ENCODE measurements at regions not wholly inside any gene's neighbourhood (a gene's known extent, or its start where the extent isn't known, plus 50 kb on each side); places are given as distances from the start of the nearest gene placed in this dataset.

DNA sequence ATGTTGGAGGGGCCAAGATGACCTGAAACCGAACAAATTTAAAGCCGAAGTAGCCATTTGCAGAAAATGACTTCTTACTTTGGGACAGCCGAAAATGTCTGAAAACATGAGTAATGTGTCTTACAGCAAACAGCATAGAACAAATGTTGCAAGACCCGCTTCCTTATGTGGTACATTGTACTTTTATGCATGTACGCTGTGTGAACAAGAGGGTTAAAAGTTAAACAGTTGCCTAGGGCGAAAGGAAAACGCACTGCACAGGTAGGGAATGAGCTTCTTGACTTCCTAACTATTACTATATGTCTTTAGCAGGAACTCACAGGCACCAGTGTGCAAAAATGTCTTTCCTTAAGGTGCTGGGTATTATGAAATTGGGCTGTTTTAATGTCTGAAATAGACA, 303.5 kb upstream of the MGMT start:
- Histone ChIP-seq H3K9ac (ENCODE audit: low read length in 2 of 2) (no peak overlapping the region), H3K9me3 (ENCODE audit: control insufficient read depth in 2 of 2, low read length in 2 of 2) (peaks cover 4% of the 10 kb centered on the region in 2 donors), H3K27ac (ENCODE audit: low read length) (no peak overlapping the region), H3K4me1 (ENCODE audit: control insufficient read depth, insufficient read depth, low read length) (no peaks in the 10 kb centered on the region), H3K36me3 (ENCODE audit: control insufficient read depth in 2 of 2, insufficient read depth in 2 of 2, low read length in 2 of 2) (no peaks in the 10 kb centered on the region), H3K27me3 (ENCODE audit: control insufficient read depth in 1 of 2, insufficient read depth in 2 of 2, low read length in 2 of 2) (no peaks in the 10 kb centered on the region), H3K4me3 (ENCODE audit: low read length in 2 of 2) (no peak overlapping the region)

DNA sequence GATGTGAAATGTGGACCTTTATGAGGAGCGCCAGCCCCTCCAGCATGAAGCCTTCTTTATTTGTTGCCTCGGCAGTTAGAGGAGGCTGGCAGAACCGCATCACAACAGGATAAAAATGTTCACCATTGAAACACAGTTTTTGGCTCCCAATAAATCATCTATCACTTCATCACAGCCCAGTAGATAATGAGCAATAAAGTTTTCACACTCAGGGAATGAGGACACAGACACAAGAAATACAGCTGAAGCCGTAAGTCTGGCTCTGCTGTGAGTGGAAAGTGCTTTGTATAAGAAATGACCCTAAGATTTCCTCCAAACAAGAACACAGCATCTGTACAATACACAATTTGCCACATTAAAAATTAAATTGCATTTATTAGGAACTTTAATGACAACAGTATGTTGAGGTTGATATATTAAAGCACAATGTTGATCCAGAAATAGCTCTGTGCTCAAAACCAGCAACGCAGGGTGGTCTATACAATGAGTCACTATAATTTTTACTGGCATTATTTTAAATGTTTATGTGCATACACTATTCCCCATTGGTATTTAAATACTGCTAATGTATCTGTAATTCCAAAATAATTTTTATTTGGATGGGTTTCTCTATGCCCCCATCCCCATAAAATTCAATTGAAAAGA, 301.8 kb upstream of the MGMT start:
- no peak overlapping the region for H3K27ac ChIP-seq (ENCODE audit: low read length)
- H3K27me3 ChIP-seq (ENCODE audit: control insufficient read depth in 1 of 2, insufficient read depth in 2 of 2, low read length in 2 of 2) = no peaks in the 10 kb centered on the region

DNA sequence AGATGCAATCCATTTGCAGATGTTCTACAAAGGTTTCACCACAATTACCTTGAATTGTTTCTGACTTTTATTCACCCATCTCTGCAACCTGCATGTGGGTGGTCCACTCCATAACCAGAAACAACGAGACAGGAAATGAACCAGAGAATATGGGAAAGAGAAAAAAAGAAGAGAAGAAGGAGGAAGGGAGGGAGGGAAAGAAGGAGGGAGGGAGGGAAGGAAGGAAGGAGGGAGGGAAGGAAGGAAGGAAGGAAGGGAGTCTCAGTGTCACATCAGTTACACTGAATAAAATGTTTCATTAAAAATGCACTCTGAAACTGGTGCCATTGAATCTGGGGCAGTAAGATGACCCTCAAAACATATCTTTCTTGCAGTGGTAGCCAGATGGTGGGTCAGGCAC, 301.3 kb upstream of the MGMT start:
- Histone ChIP-seq H3K9me3 (ENCODE audit: control insufficient read depth in 2 of 2, low read length in 2 of 2) (peaks cover 4% of the 10 kb centered on the region in 2 donors), H3K9ac (ENCODE audit: low read length in 2 of 2) (no peak overlapping the region), H3K36me3 (ENCODE audit: control insufficient read depth in 2 of 2, insufficient read depth in 2 of 2, low read length in 2 of 2) (no peaks in the 10 kb centered on the region), H3K4me1 (ENCODE audit: control insufficient read depth, insufficient read depth, low read length) (no peaks in the 10 kb centered on the region), H3K27me3 (ENCODE audit: control insufficient read depth in 1 of 2, insufficient read depth in 2 of 2, low read length in 2 of 2) (no peaks in the 10 kb centered on the region), H3K27ac (ENCODE audit: low read length) (no peak overlapping the region), H3K4me3 (ENCODE audit: low read length in 2 of 2) (no peak overlapping the region)

More for the DNA sequence above, 301.8 kb upstream of the MGMT start:
- Histone ChIP-seq H3K9me3 (ENCODE audit: control insufficient read depth in 2 of 2, low read length in 2 of 2) (peaks cover 4% of the 10 kb centered on the region in 2 donors), H3K4me3 (ENCODE audit: low read length in 2 of 2) (no peak overlapping the region), H3K9ac (ENCODE audit: low read length in 2 of 2) (no peak overlapping the region), H3K36me3 (ENCODE audit: control insufficient read depth in 2 of 2, insufficient read depth in 2 of 2, low read length in 2 of 2) (no peaks in the 10 kb centered on the region), H3K4me1 (ENCODE audit: control insufficient read depth, insufficient read depth, low read length) (no peaks in the 10 kb centered on the region)

DNA sequence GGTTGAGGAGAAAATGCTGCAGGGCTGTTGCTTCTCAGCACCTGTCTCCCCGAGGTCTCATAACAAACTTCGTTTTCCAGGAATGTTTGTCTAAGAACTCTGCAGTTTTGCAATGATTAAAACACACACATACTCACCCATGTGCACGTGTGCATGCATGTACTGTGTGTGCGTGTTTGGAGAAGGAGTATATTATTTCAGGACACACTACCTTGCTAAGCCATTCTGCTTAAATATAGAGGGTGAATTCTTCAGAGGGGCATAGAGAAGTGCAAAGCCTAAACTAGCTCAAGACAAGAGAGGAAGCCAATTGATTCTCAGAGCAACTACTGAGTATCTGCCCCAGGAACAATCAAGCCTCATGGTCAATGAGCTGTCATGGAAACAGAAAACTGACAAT, 298.4 kb upstream of the MGMT start:
- no peaks in the 10 kb centered on the region for H3K4me1 ChIP-seq (ENCODE audit: control insufficient read depth, insufficient read depth, low read length)
- no peak overlapping the region for H3K4me3 ChIP-seq (ENCODE audit: low read length in 2 of 2)

DNA sequence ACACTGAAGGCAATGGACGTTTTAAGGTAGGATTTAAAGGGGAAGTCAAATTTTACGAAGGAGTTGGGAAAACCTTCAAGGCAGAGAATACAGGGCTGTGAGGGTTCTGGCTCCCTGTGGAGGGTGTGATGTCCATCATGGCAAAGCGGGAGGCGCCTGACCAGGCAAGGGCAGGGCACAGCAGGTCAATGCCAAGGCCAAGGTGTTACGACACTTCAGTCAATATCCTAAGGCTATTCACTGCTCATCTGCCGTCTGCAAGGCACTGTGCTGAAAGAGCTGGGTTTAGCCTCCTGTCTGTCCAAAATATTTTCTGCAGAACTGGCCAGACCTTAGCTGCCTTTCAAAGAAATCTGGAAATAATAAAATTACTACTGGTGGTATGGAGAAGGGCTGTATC, 297.9 kb upstream of the MGMT start:
- Histone ChIP-seq H3K4me3 (ENCODE audit: low read length in 2 of 2) (no peak overlapping the region), H3K27ac (ENCODE audit: low read length) (no peak overlapping the region), H3K4me1 (ENCODE audit: control insufficient read depth, insufficient read depth, low read length) (no peaks in the 10 kb centered on the region), H3K9me3 (ENCODE audit: control insufficient read depth in 2 of 2, low read length in 2 of 2) (no peaks in the 10 kb centered on the region), H3K9ac (ENCODE audit: low read length in 2 of 2) (no peak overlapping the region), H3K27me3 (ENCODE audit: control insufficient read depth in 1 of 2, insufficient read depth in 2 of 2, low read length in 2 of 2) (no peaks in the 10 kb centered on the region), H3K36me3 (ENCODE audit: control insufficient read depth in 2 of 2, insufficient read depth in 2 of 2, low read length in 2 of 2) (no peaks in the 10 kb centered on the region)

More for the DNA sequence above, 298.4 kb upstream of the MGMT start:
- H3K9ac ChIP-seq (ENCODE audit: low read length in 2 of 2) = no peak overlapping the region
- H3K27ac ChIP-seq (ENCODE audit: low read length) = no peak overlapping the region
- H3K36me3 ChIP-seq (ENCODE audit: control insufficient read depth in 2 of 2, insufficient read depth in 2 of 2, low read length in 2 of 2) = no peaks in the 10 kb centered on the region
- no peaks in the 10 kb centered on the region for H3K27me3 ChIP-seq (ENCODE audit: control insufficient read depth in 1 of 2, insufficient read depth in 2 of 2, low read length in 2 of 2)
- H3K9me3 ChIP-seq (ENCODE audit: control insufficient read depth in 2 of 2, low read length in 2 of 2) = no peaks in the 10 kb centered on the region

DNA sequence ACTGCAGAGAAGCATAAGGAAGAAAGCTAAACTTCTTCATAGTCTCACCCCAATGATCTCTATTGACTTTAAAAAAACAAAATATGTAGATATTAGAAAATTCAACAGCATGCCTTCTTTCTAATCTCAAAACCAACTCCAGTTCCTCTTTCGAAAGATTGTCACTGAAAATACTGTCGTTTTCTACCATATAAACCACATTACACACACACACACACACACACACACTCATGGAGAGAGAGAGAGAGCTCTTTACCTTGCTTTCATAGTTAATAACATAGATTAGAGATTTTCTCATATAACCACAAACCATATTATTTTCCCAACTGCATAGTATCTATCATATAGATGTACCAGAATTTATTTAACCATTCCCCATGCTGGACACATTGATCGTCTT, 296.2 kb upstream of the MGMT start:
- Histone ChIP-seq H3K4me1 (ENCODE audit: control insufficient read depth, insufficient read depth, low read length) (no peaks in the 10 kb centered on the region), H3K36me3 (ENCODE audit: control insufficient read depth in 2 of 2, insufficient read depth in 2 of 2, low read length in 2 of 2) (no peaks in the 10 kb centered on the region), H3K4me3 (ENCODE audit: low read length in 2 of 2) (no peak overlapping the region), H3K9ac (ENCODE audit: low read length in 2 of 2) (no peak overlapping the region), H3K27ac (ENCODE audit: low read length) (no peak overlapping the region), H3K9me3 (ENCODE audit: control insufficient read depth in 2 of 2, low read length in 2 of 2) (no peaks in the 10 kb centered on the region), H3K27me3 (ENCODE audit: control insufficient read depth in 1 of 2, insufficient read depth in 2 of 2, low read length in 2 of 2) (no peaks in the 10 kb centered on the region)

DNA sequence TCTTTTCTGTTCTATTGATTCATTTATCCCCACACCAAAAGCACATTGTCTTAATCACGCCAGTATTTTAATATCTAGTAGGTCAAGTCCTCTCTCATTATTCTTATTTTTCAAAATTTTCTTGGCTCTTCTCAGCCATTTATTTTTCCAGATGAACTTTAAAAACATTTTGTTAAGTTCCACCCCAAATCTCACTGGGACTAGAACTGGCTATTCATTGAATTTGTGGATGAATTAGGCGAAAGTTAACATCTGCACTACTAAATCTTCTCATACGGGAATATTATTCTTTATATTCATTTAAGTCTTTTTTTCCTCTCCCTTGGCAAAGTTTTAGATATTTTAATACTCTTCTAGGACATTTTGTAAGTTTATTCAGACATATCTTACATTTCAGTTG, 295.2 kb upstream of the MGMT start:
- Histone ChIP-seq H3K9ac (ENCODE audit: low read length in 2 of 2) (no peak overlapping the region), H3K4me1 (ENCODE audit: control insufficient read depth, insufficient read depth, low read length) (no peaks in the 10 kb centered on the region), H3K27ac (ENCODE audit: low read length) (no peak overlapping the region), H3K9me3 (ENCODE audit: control insufficient read depth in 2 of 2, low read length in 2 of 2) (no peaks in the 10 kb centered on the region), H3K4me3 (ENCODE audit: low read length in 2 of 2) (no peak overlapping the region), H3K36me3 (ENCODE audit: control insufficient read depth in 2 of 2, insufficient read depth in 2 of 2, low read length in 2 of 2) (no peaks in the 10 kb centered on the region), H3K27me3 (ENCODE audit: control insufficient read depth in 1 of 2, insufficient read depth in 2 of 2, low read length in 2 of 2) (no peaks in the 10 kb centered on the region)

DNA sequence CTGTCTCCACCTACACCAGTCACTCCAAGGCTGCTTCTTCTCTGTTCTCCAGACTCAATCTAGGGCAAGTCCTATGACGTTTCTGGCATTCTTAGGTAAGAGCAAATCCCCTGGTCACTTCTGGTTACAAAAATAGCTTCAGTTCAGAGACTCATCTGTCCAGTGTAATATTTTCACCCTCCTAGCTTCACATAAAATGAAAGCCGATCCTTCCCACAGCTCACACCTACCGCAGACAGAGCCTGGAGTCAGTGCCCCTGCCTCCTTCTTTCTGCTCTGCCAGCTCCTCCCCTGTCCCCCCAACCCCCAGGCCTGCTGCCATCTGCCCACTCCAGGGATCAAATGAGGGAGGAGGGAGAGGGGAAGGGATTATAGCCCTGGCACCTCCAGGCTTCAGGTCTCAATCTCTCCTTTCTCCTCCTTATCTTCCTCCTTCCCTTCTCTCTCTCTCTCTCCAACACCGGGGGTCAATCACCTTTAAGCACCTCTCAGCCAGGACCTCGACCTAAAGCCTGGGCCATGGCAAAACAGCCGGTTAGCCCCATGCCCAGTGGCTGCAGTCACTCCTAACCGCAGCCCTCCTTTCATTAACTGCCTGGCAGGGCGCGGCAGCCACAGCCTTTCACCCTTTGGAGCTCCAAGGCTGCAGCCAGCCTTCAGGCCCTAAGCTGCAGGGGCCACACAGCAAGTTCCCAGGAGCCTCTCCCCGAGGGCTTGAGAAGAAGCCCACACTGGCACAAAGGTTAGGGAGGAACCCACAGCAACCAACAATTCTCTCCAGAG, 292.6 kb upstream of the MGMT start:
- H3K27ac ChIP-seq (ENCODE audit: low read length) = no peak overlapping the region
- no peak overlapping the region for H3K4me3 ChIP-seq (ENCODE audit: low read length in 2 of 2)
- H3K36me3 ChIP-seq (ENCODE audit: control insufficient read depth in 2 of 2, insufficient read depth in 2 of 2, low read length in 2 of 2) = no peaks in the 10 kb centered on the region

DNA sequence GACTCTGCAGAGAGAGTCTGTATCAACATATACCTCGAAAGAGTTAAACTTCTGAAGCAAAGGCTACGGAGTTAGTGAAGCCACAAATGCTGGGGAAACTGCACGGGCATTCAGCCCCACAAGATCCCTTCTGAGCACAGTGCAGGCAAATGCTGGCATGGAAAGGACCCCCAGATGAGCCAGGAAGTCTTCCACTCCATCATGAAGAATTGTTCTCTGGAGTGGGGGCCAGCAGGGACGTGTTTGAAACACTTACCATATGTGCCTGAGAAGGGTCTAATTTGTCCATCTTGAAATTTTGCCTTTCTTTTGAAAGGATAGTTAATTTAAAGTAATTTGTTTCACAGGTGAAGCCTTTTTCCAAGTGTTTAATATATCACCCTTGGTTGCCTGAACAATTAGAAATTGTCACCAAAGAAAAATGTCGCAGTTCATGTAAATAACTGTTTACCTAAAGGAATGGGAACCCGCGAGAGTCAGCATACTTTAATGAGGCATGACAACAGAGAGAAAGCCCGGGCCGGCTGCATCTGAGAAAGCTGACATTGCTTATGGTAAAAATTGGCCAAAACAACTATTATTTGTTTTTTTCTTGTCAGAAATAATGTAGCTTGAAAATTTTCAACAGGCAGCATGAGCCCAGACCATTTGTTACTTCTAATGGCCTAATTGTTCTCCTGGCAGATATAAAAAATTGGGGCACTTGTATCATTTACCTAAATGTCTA, 287.6 kb upstream of the MGMT start:
- Histone ChIP-seq H3K36me3 (ENCODE audit: control insufficient read depth in 2 of 2, insufficient read depth in 2 of 2, low read length in 2 of 2) (no peaks in the 10 kb centered on the region), H3K4me3 (ENCODE audit: low read length in 2 of 2) (no peak overlapping the region), H3K9me3 (ENCODE audit: control insufficient read depth in 2 of 2, low read length in 2 of 2) (no peaks in the 10 kb centered on the region), H3K27ac (ENCODE audit: low read length) (no peak overlapping the region), H3K27me3 (ENCODE audit: control insufficient read depth in 1 of 2, insufficient read depth in 2 of 2, low read length in 2 of 2) (no peaks in the 10 kb centered on the region), H3K4me1 (ENCODE audit: control insufficient read depth, insufficient read depth, low read length) (no peaks in the 10 kb centered on the region), H3K9ac (ENCODE audit: low read length in 2 of 2) (no peak overlapping the region)

More for the DNA sequence above, 292.6 kb upstream of the MGMT start:
- Histone ChIP-seq H3K4me1 (ENCODE audit: control insufficient read depth, insufficient read depth, low read length) (no peaks in the 10 kb centered on the region), H3K9me3 (ENCODE audit: control insufficient read depth in 2 of 2, low read length in 2 of 2) (no peaks in the 10 kb centered on the region), H3K27me3 (ENCODE audit: control insufficient read depth in 1 of 2, insufficient read depth in 2 of 2, low read length in 2 of 2) (no peaks in the 10 kb centered on the region), H3K9ac (ENCODE audit: low read length in 2 of 2) (no peak overlapping the region)

DNA sequence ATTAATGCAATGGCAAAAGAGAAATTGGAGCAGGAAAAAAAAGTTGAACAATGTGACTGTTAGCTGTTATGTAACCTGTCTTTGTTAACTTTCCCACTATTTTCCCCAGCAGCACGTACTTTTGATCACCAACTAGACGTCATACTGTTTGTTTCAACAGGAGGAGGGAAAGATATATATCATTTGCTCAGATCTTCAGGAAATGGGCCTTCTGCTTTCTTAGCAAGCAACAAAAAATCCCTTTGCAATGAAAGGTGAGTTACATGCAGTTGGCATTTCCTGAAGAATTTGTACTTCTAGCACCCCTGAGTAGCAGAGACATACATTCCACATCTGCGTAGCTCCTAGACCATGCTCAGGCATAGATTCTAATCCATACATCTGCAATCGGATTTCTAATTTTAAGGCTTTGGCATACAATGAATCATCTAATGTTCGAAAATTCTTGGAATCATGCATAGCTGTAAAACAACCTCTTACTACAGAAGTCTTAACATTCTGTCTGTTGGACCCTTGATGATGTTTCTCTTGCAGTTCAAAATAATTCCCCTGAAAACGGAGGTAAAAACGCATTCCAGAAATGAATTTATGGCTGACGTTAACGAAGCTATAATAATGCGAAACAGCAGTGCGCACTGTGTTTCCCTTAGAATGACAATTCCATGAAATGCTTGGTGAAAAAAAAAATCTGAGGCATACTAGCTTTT, 286.9 kb upstream of the MGMT start:
- Histone ChIP-seq H3K9ac (ENCODE audit: low read length in 2 of 2) (no peak overlapping the region), H3K36me3 (ENCODE audit: control insufficient read depth in 2 of 2, insufficient read depth in 2 of 2, low read length in 2 of 2) (no peaks in the 10 kb centered on the region), H3K9me3 (ENCODE audit: control insufficient read depth in 2 of 2, low read length in 2 of 2) (no peaks in the 10 kb centered on the region), H3K27ac (ENCODE audit: low read length) (no peak overlapping the region), H3K4me1 (ENCODE audit: control insufficient read depth, insufficient read depth, low read length) (no peaks in the 10 kb centered on the region), H3K4me3 (ENCODE audit: low read length in 2 of 2) (no peak overlapping the region), H3K27me3 (ENCODE audit: control insufficient read depth in 1 of 2, insufficient read depth in 2 of 2, low read length in 2 of 2) (no peaks in the 10 kb centered on the region)
